Upper lobe of left lung (tissue), 4 donors: ENCODE measurements at regions not wholly inside any gene's neighbourhood (a gene's known extent, or its start where the extent isn't known, plus 50 kb on each side); places are given as distances from the start of the nearest gene placed in this dataset.

Source experiments
- POLR2AphosphoS5 ChIP-seq, 2 donors: sonication (generic); formaldehyde crosslinking; IDR thresholded peaks; one replicate each; pipeline ENCODE4 v1.5.1; 2017; ENCODE audit warnings: antibody characterized with exemption in 2 of 2
- TF ChIP-seq, protein P1 (sequence below), 6 experiments: fragments of 450-650 bp in 4 of 6; fragments of 200-600 bp in 2 of 6; sonication (generic) in 2 of 6; IDR thresholded peaks; one replicate each; pipeline ENCODE4 v1.5.1; 2016 to 2019; ENCODE audit warnings: antibody characterized with exemption in 6 of 6

DNA sequence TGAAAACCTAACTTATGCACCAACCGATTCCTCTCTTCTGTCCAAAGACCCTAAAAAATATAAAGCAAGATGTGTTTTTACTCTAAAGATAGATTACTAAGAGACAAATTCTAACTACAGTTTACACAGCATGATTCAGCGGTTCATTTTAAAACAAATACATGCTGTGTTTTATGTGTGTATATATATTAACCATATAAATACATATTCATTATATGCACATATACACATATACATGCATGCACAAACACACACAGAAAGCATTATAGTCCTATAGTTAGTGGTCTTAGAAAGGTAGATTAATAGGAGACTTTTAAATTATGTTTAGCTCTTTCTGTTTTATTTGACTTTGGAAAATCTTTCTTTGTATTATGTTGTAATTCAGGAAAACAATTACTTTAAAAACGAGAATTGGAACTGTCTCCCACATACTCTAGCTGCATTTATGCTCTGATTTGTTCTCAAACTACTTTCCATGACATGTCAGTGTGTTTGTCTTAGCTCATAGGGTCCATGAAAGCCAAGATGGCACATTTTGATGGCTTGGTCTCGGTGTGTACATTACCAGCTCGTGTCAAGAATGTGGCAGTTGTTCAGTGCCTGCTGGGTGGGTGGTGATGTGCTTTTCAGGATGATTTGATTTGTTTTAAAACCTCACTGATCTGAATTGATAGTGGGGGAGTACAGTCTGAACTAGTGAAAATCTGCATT, 548.8 kb upstream of the SALL1 start:
- TF ChIP-seq, protein P1, sequence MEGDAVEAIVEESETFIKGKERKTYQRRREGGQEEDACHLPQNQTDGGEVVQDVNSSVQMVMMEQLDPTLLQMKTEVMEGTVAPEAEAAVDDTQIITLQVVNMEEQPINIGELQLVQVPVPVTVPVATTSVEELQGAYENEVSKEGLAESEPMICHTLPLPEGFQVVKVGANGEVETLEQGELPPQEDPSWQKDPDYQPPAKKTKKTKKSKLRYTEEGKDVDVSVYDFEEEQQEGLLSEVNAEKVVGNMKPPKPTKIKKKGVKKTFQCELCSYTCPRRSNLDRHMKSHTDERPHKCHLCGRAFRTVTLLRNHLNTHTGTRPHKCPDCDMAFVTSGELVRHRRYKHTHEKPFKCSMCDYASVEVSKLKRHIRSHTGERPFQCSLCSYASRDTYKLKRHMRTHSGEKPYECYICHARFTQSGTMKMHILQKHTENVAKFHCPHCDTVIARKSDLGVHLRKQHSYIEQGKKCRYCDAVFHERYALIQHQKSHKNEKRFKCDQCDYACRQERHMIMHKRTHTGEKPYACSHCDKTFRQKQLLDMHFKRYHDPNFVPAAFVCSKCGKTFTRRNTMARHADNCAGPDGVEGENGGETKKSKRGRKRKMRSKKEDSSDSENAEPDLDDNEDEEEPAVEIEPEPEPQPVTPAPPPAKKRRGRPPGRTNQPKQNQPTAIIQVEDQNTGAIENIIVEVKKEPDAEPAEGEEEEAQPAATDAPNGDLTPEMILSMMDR (IDR thresholded peaks at IDR 0.05), result no peak
- TF ChIP-seq POLR2AphosphoS5 (IDR thresholded peaks at IDR 0.05), result no peak
